ENCODE measurements at regions not wholly inside any gene's neighbourhood (a gene's known extent, or its start where the extent isn't known, plus 50 kb on each side); places are given as distances from the start of the nearest gene placed in this dataset.

- TF ChIP-seq TOX (CRISPR knock-in tag; IDR thresholded peaks at IDR 0.05; ENCODE audit: borderline replicate concordance) (no peak), CSRNP3 (CRISPR knock-in tag; IDR thresholded peaks at IDR 0.05) (no peak), ZNF8 (CRISPR knock-in tag; IDR thresholded peaks at IDR 0.05) (no peak), TSHZ2 (CRISPR knock-in tag; IDR thresholded peaks at IDR 0.05) (no peak), ZNF70 (CRISPR knock-in tag; IDR thresholded peaks at IDR 0.05) (no peak), ZFP3 (CRISPR knock-in tag; IDR thresholded peaks at IDR 0.05) (no peak), ESRRG (CRISPR knock-in tag; IDR thresholded peaks at IDR 0.05) (no peak)
- no peak for ATAC-seq
Measured at GRCh38 chr9:26745111-26745510, 147.5 kb downstream of the CAAP1 start.

GRCh38 chr9:26744191-26744965 lies 148.2 kb downstream of the CAAP1 start:
- TF ChIP-seq ISL1 (CRISPR knock-in tag; IDR thresholded peaks at IDR 0.05) (no peak), ZNF565 (CRISPR knock-in tag; conservative IDR thresholded peaks at IDR 0.05; ENCODE audit: low read depth) (no peak), ZFP30 (CRISPR knock-in tag; IDR thresholded peaks at IDR 0.05) (no peak), ZNF70 (CRISPR knock-in tag; IDR thresholded peaks at IDR 0.05) (no peak), ZC3H10 (CRISPR knock-in tag; IDR thresholded peaks at IDR 0.05) (no peak), CSRNP3 (CRISPR knock-in tag; IDR thresholded peaks at IDR 0.05) (no peak), ZFP3 (CRISPR knock-in tag; IDR thresholded peaks at IDR 0.05) (no peak), TSHZ2 (CRISPR knock-in tag; IDR thresholded peaks at IDR 0.05) (no peak), PPARA (CRISPR knock-in tag; IDR thresholded peaks at IDR 0.05; ENCODE audit: borderline replicate concordance) (no peak), BACH2 (CRISPR knock-in tag; IDR thresholded peaks at IDR 0.05; ENCODE audit: borderline replicate concordance) (no peak), ZNF8 (CRISPR knock-in tag; IDR thresholded peaks at IDR 0.05) (no peak), ARNTL (CRISPR knock-in tag; IDR thresholded peaks at IDR 0.05; ENCODE audit: borderline replicate concordance, low read depth) (no peak), CREB5 (CRISPR knock-in tag; IDR thresholded peaks at IDR 0.05; ENCODE audit: low read depth) (no peak), TOX (CRISPR knock-in tag; IDR thresholded peaks at IDR 0.05; ENCODE audit: borderline replicate concordance) (no peak)
- no peak for ATAC-seq

- no peak for ATAC-seq
- TF ChIP-seq CSRNP3 (CRISPR knock-in tag; IDR thresholded peaks at IDR 0.05) (no peak), OSR1 (CRISPR knock-in tag; IDR thresholded peaks at IDR 0.05) (no peak), PPARA (CRISPR knock-in tag; IDR thresholded peaks at IDR 0.05; ENCODE audit: borderline replicate concordance) (no peak), PATZ1 (CRISPR knock-in tag; IDR thresholded peaks at IDR 0.05; ENCODE audit: borderline replicate concordance) (no peak), ZNF565 (CRISPR knock-in tag; conservative IDR thresholded peaks at IDR 0.05; ENCODE audit: low read depth) (no peak), POU6F1 (CRISPR knock-in tag; IDR thresholded peaks at IDR 0.05; ENCODE audit: borderline replicate concordance, low read depth) (no peak), ZFP3 (CRISPR knock-in tag; IDR thresholded peaks at IDR 0.05) (no peak), CSDC2 (CRISPR knock-in tag; IDR thresholded peaks at IDR 0.05) (no peak), TOX (CRISPR knock-in tag; IDR thresholded peaks at IDR 0.05; ENCODE audit: borderline replicate concordance) (no peak), ARNTL (CRISPR knock-in tag; IDR thresholded peaks at IDR 0.05; ENCODE audit: borderline replicate concordance, low read depth) (no peak)
Measured at GRCh38 chr9:26742828-26743476, 149.7 kb downstream of the CAAP1 start.

All from SK-N-SH treated with all-trans-retinoic acid at 6 μM for 48 hours (cell line).